GM18498 (cell line): ENCODE measurements at regions not wholly inside any gene's neighbourhood (a gene's known extent, or its start where the extent isn't known, plus 50 kb on each side); places are given as distances from the start of the nearest gene placed in this dataset.
A peak's percentile ranks its signal among the peaks of the same experiment; 100 is the strongest.

ENCODE experiments used
- ATAC-seq: cut with Tn5 transposase; IDR thresholded peaks from one replicate; pipeline ENCODE4 v1.9.1; 2021; ENCODE audit warnings: mild to moderate bottlenecking, moderate library complexity; ENCODE audit not compliant: unreplicated experiment

- no peak for ATAC-seq
These were observed 55.2 kb downstream of the FOS start for GRCh38 chr14:75333606-75334548.

GRCh38 chr14:75334549-75335051, 56.0 kb downstream of the FOS start:
- no peak for ATAC-seq

- ATAC-seq = no peak
These were observed 56.9 kb downstream of the FOS start for GRCh38 chr14:75335571-75335970.

- ATAC-seq = no peak
These were observed 59.8 kb downstream of the FOS start for GRCh38 chr14:75338398-75338797.

- no peak for ATAC-seq
These were observed 60.4 kb downstream of the FOS start for GRCh38 chr14:75339059-75339458.

- no peak for ATAC-seq
These were observed 62.3 kb downstream of the FOS start for GRCh38 chr14:75340921-75341320.

- no peak for ATAC-seq
These were observed 63.0 kb downstream of the FOS start for GRCh38 chr14:75341620-75342019.

- peak; percentile 70 for ATAC-seq
These were observed 64.4 kb downstream of the FOS start for GRCh38 chr14:75342762-75343599.

GRCh38 chr14:75343911-75344310, 65.3 kb downstream of the FOS start:
- ATAC-seq = no peak

- no peak for ATAC-seq
These were observed 65.8 kb downstream of the FOS start for GRCh38 chr14:75344411-75344810.

- no peak for ATAC-seq
These were observed 72.0 kb downstream of the FOS start for GRCh38 chr14:75350505-75351060.

GRCh38 chr14:75359098-75359497, 68.7 kb upstream of the JDP2 start:
- ATAC-seq = no peak

- no peak for ATAC-seq
These were observed 66.8 kb upstream of the JDP2 start for GRCh38 chr14:75361041-75361440.

GRCh38 chr14:75361751-75362433, 65.9 kb upstream of the JDP2 start:
- no peak for ATAC-seq

GRCh38 chr14:75363130-75363529, 64.7 kb upstream of the JDP2 start:
- ATAC-seq = no peak

GRCh38 chr14:75363570-75364227, 64.1 kb upstream of the JDP2 start:
- ATAC-seq = no peak

- ATAC-seq = no peak
These were observed 62.7 kb upstream of the JDP2 start for GRCh38 chr14:75365116-75365515.

- no peak for ATAC-seq
These were observed 60.9 kb upstream of the JDP2 start for GRCh38 chr14:75366963-75367362.

GRCh38 chr14:75368333-75368732, 59.5 kb upstream of the JDP2 start:
- no peak for ATAC-seq

- no peak for ATAC-seq
These were observed 58.3 kb upstream of the JDP2 start for GRCh38 chr14:75369506-75369905.
